Fibroblast of lung (primary cell): ENCODE measurements at regions not wholly inside any gene's neighbourhood (a gene's known extent, or its start where the extent isn't known, plus 50 kb on each side); places are given as distances from the start of the nearest gene placed in this dataset.

Experiments
- DNase-seq, 2 donors: peaks; one replicate each; pipeline versions ENCODE4 v3.0.0 to v3.0.0-alpha.2; 2010; ENCODE audit warnings: low read depth in 2 of 2
- H2AFZ ChIP-seq: 2 replicates; pipeline ENCODE4 v1.5.1; 2012; ENCODE audit warnings: low read length, control low read depth, inconsistent platforms
- H3K27ac ChIP-seq: 2 replicates; pipeline ENCODE4 v1.5.1; 2011; ENCODE audit warnings: low read length, control low read depth; ENCODE audit not compliant: insufficient read depth
- H3K27me3 ChIP-seq: 2 replicates; pipeline ENCODE4 v1.5.1; 2011; ENCODE audit warnings: mild to moderate bottlenecking, low read length; ENCODE audit not compliant: control insufficient read depth, insufficient read depth
- H3K36me3 ChIP-seq: 2 replicates; pipeline ENCODE4 v1.5.1; 2011; ENCODE audit warnings: low read length; ENCODE audit not compliant: control insufficient read depth, insufficient read depth
- H3K4me1 ChIP-seq: 2 replicates; pipeline ENCODE4 v1.5.1; 2011; ENCODE audit warnings: low read length; ENCODE audit not compliant: control insufficient read depth, insufficient read depth; ENCODE audit errors: extremely low read depth
- H3K4me2 ChIP-seq: 2 replicates; pipeline ENCODE4 v1.5.1; 2011; ENCODE audit warnings: low read length, control low read depth; ENCODE audit not compliant: insufficient read depth; ENCODE audit errors: extremely low read depth
- H3K4me3 ChIP-seq, 4 experiments: fragments of 200-600 bp in 1 of 4; sonication (generic) in 1 of 4; replicated peaks in 1 of 4; 2 replicates each; pipeline ENCODE4 v1.5.1; 2011 to 2016; ENCODE audit warnings: low read length in 4 of 4, low read depth in 3 of 4, mild to moderate bottlenecking in 3 of 4, control low read depth in 2 of 4, inconsistent platforms in 1 of 4, mixed read lengths in 1 of 4; ENCODE audit not compliant: insufficient read depth in 1 of 4; ENCODE audit errors: control extremely low read depth in 1 of 4
- H3K79me2 ChIP-seq: 2 replicates; pipeline ENCODE4 v1.5.1; 2012; ENCODE audit warnings: mild to moderate bottlenecking, low read length, inconsistent platforms; ENCODE audit not compliant: control insufficient read depth, insufficient read depth
- H3K9ac ChIP-seq: 2 replicates; pipeline ENCODE4 v1.5.1; 2011; ENCODE audit warnings: mild to moderate bottlenecking, low read length, control low read depth; ENCODE audit not compliant: insufficient read depth
- H3K9me3 ChIP-seq: 2 replicates; pipeline ENCODE4 v1.5.1; 2012; ENCODE audit warnings: low read depth, low read length; ENCODE audit not compliant: control insufficient read depth, insufficient read depth
- H4K20me1 ChIP-seq: 2 replicates; pipeline ENCODE4 v1.5.1; 2011; ENCODE audit warnings: low read length; ENCODE audit not compliant: control insufficient read depth, insufficient read depth; ENCODE audit errors: extremely low read depth
- EZH2 ChIP-seq: IDR thresholded peaks from 2 replicates; pipeline ENCODE4 v1.5.1; 2012; ENCODE audit warnings: low read length, control low read depth, mild to moderate bottlenecking; ENCODE audit errors: missing control alignments
- TF ChIP-seq, protein P1 (sequence below), 2 donors: IDR thresholded peaks in 1 of 2; conservative IDR thresholded peaks in 1 of 2; 1 replicate in 1 of 2; 2 replicates in 1 of 2; pipeline ENCODE4 v1.5.1; 2011 to 2012; ENCODE audit warnings: low read length in 2 of 2, control low read depth in 1 of 2, inconsistent platforms in 1 of 2, low read depth in 1 of 2, mild to moderate bottlenecking in 1 of 2

DNA sequence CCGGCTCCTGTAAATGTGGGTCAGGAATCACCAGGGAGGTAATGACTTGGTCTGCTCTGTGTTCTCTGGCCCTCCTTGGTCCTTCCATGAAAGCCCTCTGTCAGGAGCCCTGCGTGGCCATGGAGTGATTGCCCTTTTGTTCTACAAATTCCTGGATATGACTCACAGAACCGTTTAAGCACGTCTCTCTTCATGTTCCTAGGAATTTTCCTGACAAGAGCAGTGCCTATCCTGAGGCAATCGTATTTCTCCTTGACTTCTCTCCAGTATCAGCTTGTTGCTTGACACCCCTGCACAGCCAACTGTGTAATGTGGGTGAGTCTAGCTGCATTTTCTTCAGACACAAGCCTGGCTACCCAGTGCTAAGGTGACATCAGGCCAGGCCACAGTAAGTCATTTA is 274.3 kb upstream of the ZNF462 start:
- Histone ChIP-seq H4K20me1 (no peaks in the 10 kb centered on the region), H2AFZ (no peak overlapping the region), H3K27ac (no peak overlapping the region), H3K79me2 (no peaks in the 10 kb centered on the region), H3K27me3 (no peaks in the 10 kb centered on the region), H3K9me3 (no peaks in the 10 kb centered on the region), H3K36me3 (no peaks in the 10 kb centered on the region), H3K4me3 (no peak overlapping the region), H3K4me2 (no peak overlapping the region), H3K4me1 (no peaks in the 10 kb centered on the region), H3K9ac (no peak overlapping the region)
- peak; percentile 24 to 73 for DNase-seq
- no peak for TF ChIP-seq EZH2
- TF ChIP-seq, protein P1, sequence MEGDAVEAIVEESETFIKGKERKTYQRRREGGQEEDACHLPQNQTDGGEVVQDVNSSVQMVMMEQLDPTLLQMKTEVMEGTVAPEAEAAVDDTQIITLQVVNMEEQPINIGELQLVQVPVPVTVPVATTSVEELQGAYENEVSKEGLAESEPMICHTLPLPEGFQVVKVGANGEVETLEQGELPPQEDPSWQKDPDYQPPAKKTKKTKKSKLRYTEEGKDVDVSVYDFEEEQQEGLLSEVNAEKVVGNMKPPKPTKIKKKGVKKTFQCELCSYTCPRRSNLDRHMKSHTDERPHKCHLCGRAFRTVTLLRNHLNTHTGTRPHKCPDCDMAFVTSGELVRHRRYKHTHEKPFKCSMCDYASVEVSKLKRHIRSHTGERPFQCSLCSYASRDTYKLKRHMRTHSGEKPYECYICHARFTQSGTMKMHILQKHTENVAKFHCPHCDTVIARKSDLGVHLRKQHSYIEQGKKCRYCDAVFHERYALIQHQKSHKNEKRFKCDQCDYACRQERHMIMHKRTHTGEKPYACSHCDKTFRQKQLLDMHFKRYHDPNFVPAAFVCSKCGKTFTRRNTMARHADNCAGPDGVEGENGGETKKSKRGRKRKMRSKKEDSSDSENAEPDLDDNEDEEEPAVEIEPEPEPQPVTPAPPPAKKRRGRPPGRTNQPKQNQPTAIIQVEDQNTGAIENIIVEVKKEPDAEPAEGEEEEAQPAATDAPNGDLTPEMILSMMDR (conservative IDR thresholded peaks at IDR 0.05 in 1 of 2, IDR thresholded peaks at IDR 0.05 in 1 of 2; ENCODE audit: low read depth in 1 of 2, low read length in 2 of 2), result no peak

DNA sequence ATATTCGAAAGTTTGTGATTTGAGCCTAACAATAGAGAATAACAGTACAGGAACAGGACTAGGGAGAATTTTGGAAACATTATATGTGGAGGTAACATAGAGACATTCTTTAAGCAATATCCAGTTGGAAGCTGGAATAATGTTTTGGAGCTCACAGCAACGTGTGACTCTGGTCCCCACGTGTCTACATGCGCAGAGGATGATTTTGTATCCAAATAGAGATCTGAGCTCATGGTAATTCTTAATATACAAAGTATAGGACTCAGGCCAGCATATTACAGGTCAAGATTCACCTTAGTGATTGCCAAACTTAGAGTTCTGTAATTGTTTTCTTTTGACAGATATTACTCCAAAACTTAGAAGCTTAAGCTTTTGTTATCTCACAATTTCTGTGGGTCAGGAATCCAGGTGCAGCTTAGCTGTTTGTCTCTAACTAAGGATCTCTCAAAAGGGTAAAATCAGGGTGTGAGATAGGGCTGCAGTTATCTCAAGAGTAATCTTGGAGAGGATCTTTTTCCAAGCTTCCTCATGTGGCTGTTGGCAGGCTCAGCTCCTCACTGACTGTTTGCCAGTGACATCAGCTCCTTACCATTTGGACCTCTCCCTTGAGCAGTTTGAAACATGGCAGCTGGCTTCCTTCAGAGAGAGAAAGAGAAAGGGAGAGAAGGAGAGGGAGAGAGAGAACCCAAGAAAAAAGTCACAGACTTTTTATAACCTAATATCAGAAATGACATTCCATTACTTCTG is 272.0 kb upstream of the ZNF462 start:
- Histone ChIP-seq H3K4me1 (no peaks in the 10 kb centered on the region), H3K9ac (no peak overlapping the region), H4K20me1 (no peaks in the 10 kb centered on the region), H3K4me2 (no peak overlapping the region), H3K4me3 (no peak overlapping the region), H3K27ac (no peak overlapping the region), H3K9me3 (no peaks in the 10 kb centered on the region), H3K79me2 (no peaks in the 10 kb centered on the region), H2AFZ (no peak overlapping the region), H3K27me3 (no peaks in the 10 kb centered on the region), H3K36me3 (no peaks in the 10 kb centered on the region)
- DNase-seq, result peak in 1 of 2 donors; percentile 19
- no peak for TF ChIP-seq EZH2

DNA sequence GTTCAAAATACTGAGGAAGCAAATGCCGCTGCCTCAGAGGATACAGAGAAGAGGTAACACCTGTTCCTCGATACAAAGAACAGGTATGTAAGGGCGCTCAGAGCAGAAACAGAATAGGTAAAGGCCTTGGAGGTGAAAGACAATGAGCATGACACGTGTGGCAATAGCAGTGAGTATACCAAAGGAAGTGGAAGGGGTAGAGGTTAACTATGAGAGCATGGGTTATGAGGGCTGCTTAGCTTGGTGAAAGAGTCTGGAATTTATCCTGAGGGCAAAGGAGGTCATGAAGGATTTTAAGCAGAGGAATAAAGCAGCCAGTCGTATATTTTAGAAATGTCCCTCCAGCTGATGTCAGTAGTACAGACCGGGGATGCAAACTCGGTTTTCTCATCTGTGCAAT is 269.8 kb upstream of the ZNF462 start:
- Histone ChIP-seq H2AFZ (no peak overlapping the region), H3K27ac (no peak overlapping the region), H3K4me1 (no peaks in the 10 kb centered on the region), H3K4me2 (no peak overlapping the region), H3K9ac (no peak overlapping the region), H4K20me1 (no peaks in the 10 kb centered on the region), H3K9me3 (no peaks in the 10 kb centered on the region), H3K4me3 (no peak overlapping the region), H3K36me3 (no peaks in the 10 kb centered on the region), H3K79me2 (no peaks in the 10 kb centered on the region), H3K27me3 (no peaks in the 10 kb centered on the region)
- DNase-seq, result no peak
- TF ChIP-seq, protein P1 (conservative IDR thresholded peaks at IDR 0.05 in 1 of 2, IDR thresholded peaks at IDR 0.05 in 1 of 2; ENCODE audit: low read depth in 1 of 2, low read length in 2 of 2), result no peak
- TF ChIP-seq EZH2, result no peak
